ENCODE measurements at regions not wholly inside any gene's neighbourhood (a gene's known extent, or its start where the extent isn't known, plus 50 kb on each side); places are given as distances from the start of the nearest gene placed in this dataset.

DNA sequence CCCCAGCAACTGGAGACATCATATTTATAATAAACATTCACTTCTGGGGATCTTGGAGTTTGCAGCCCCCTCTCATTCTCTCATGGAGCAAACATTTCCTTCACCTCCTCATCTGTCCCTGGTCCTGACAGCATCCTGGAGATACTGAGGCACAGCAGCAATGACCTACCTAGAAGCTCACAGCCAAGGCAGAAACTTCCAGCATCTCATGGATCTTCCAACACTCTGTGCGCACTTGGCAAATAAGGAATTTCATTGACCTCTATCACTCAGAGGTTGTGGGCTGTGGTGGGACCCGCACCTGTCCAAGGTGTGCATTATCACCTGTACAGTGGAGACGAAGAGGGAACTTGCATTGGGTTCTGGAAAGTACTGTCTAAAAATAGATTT lies 109.8 kb downstream of the GGTLC2 start (continued):
- no peak for TF ChIP-seq ZNF350 (tag by site-specific recombination; IDR thresholded peaks at IDR 0.05)

DNA sequence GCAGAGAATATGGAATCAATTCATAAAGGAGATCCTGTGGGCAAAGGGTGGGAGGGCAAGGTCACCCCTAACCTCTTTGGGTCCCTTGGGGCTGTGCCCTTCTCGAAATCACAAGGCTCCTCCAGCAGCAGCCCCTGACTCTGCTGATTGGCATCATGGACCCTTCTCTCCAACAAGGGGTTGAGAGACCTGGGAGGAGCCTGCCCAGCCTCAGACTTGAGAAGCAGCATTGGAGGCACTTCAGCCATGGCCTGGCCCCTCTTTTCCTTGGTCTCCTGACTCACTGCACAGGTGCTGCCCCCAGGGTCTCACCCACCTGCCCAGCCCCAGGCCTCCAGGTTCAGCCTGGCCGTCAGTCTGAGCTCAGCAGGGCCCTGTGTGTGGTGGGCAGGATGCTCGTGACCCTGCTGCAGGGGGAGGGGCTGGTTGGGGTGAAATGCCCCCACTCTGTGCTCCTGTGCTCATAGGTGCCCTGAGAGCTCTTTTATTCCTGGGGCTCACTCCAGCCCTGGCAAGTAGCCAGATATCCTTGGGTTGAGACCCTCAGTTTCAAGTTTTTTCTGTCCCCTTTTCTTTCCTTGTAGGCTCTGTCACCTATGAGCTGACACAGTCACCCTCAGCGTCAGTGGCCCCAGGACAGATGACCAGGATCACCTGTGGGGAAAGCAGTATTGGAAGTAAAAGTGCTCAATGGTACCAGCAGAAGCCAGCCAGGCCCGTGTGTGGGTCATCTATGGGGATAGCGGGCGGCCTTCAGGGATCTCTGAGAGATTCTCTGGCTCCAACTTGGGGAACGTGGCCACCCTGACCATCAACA lies 110.8 kb downstream of the GGTLC2 start:
- Histone ChIP-seq H3K36me3 (ENCODE audit: control insufficient read depth in 2 of 2, insufficient read depth in 1 of 2, low read length in 2 of 2) (no peaks in the 10 kb centered on the region), H3K4me3 (ENCODE audit: low read depth, low read length) (no peak overlapping the region), H3K4me1 (ENCODE audit: control insufficient read depth, insufficient read depth, low read length) (no peaks in the 10 kb centered on the region), H3K9me3 (ENCODE audit: control insufficient read depth, insufficient read depth, low read depth, low read length) (no peaks in the 10 kb centered on the region), H3K27ac (ENCODE audit: extremely low read depth, low read depth, low read length) (no peak overlapping the region)
- ChIA-PET CTCF (interaction anchor here (0.9 to 4.0 kb wide), 10 partner anchors 8 to 201 kb away, joined by 3 to 59 read pairs (median 6); no protein-coding TSS in a partner anchor), POLR2A (no interaction called here)
- TF ChIP-seq, protein P1, sequence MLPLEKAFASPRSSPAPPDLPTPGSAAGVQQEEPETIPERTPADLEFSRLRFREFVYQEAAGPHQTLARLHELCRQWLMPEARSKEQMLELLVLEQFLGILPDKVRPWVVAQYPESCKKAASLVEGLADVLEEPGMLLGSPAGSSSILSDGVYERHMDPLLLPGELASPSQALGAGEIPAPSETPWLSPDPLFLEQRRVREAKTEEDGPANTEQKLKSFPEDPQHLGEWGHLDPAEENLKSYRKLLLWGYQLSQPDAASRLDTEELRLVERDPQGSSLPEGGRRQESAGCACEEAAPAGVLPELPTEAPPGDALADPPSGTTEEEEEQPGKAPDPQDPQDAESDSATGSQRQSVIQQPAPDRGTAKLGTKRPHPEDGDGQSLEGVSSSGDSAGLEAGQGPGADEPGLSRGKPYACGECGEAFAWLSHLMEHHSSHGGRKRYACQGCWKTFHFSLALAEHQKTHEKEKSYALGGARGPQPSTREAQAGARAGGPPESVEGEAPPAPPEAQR (tag by site-specific recombination; IDR thresholded peaks at IDR 0.05): no peak
- TF ChIP-seq ZNF292 (tag by site-specific recombination; IDR thresholded peaks at IDR 0.05; ENCODE audit: borderline replicate concordance, low read depth) (no peak), ZNF24 (tag by site-specific recombination; IDR thresholded peaks at IDR 0.05) (no peak), AEBP2 (tag by site-specific recombination; IDR thresholded peaks at IDR 0.05; ENCODE audit: borderline replicate concordance) (no peak), ZNF26 (tag by site-specific recombination; IDR thresholded peaks at IDR 0.05) (no peak), MEIS1 (CRISPR knock-in tag; IDR thresholded peaks at IDR 0.05; ENCODE audit: borderline replicate concordance) (no peak)
- TF ChIP-seq, protein P2, sequence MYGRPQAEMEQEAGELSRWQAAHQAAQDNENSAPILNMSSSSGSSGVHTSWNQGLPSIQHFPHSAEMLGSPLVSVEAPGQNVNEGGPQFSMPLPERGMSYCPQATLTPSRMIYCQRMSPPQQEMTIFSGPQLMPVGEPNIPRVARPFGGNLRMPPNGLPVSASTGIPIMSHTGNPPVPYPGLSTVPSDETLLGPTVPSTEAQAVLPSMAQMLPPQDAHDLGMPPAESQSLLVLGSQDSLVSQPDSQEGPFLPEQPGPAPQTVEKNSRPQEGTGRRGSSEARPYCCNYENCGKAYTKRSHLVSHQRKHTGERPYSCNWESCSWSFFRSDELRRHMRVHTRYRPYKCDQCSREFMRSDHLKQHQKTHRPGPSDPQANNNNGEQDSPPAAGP (tag by site-specific recombination; IDR thresholded peaks at IDR 0.05): no peak

GRCh38 chr22:22755778-22756100 lies 111.3 kb downstream of the GGTLC2 start:
- no peaks in the 10 kb centered on the region for H3K9me3 ChIP-seq (ENCODE audit: control insufficient read depth, insufficient read depth, low read depth, low read length)
- ChIA-PET CTCF (interaction anchor here (0.5 to 2.5 kb wide), 8 partner anchors 9 to 399 kb away, joined by 3 to 26 read pairs (median 4); no protein-coding TSS in a partner anchor), POLR2A (no interaction called here)
- H3K4me1 ChIP-seq (ENCODE audit: control insufficient read depth, insufficient read depth, low read length): no peaks in the 10 kb centered on the region
- no peak overlapping the region for H3K27ac ChIP-seq (ENCODE audit: extremely low read depth, low read depth, low read length)
- no peak overlapping the region for H3K4me3 ChIP-seq (ENCODE audit: low read depth, low read length)
- H3K36me3 ChIP-seq (ENCODE audit: control insufficient read depth in 2 of 2, insufficient read depth in 1 of 2, low read length in 2 of 2): no peaks in the 10 kb centered on the region
- TF ChIP-seq ZNF23 (tag by site-specific recombination; IDR thresholded peaks at IDR 0.05; ENCODE audit: borderline replicate concordance): no peak
- TF ChIP-seq ZFP3 (tag by site-specific recombination; IDR thresholded peaks at IDR 0.05; ENCODE audit: low read depth): no peak
- no peak for TF ChIP-seq REPIN1 (tag by site-specific recombination; IDR thresholded peaks at IDR 0.05; ENCODE audit: low read depth)
- TF ChIP-seq ZFP37 (tag by site-specific recombination; IDR thresholded peaks at IDR 0.05): no peak
- TF ChIP-seq ZNF792 (tag by site-specific recombination; IDR thresholded peaks at IDR 0.05): no peak
- TF ChIP-seq GLI4 (tag by site-specific recombination; IDR thresholded peaks at IDR 0.05): no peak
- no peak for TF ChIP-seq ZBTB11 (tag by site-specific recombination; conservative IDR thresholded peaks at IDR 0.05; ENCODE audit: low read depth)
- TF ChIP-seq ZNF416 (tag by site-specific recombination; IDR thresholded peaks at IDR 0.05): no peak
- TF ChIP-seq OVOL3 (tag by site-specific recombination; IDR thresholded peaks at IDR 0.05): no peak
- no peak for TF ChIP-seq ZNF560 (tag by site-specific recombination; IDR thresholded peaks at IDR 0.05; ENCODE audit: borderline replicate concordance)
- TF ChIP-seq, protein P3, sequence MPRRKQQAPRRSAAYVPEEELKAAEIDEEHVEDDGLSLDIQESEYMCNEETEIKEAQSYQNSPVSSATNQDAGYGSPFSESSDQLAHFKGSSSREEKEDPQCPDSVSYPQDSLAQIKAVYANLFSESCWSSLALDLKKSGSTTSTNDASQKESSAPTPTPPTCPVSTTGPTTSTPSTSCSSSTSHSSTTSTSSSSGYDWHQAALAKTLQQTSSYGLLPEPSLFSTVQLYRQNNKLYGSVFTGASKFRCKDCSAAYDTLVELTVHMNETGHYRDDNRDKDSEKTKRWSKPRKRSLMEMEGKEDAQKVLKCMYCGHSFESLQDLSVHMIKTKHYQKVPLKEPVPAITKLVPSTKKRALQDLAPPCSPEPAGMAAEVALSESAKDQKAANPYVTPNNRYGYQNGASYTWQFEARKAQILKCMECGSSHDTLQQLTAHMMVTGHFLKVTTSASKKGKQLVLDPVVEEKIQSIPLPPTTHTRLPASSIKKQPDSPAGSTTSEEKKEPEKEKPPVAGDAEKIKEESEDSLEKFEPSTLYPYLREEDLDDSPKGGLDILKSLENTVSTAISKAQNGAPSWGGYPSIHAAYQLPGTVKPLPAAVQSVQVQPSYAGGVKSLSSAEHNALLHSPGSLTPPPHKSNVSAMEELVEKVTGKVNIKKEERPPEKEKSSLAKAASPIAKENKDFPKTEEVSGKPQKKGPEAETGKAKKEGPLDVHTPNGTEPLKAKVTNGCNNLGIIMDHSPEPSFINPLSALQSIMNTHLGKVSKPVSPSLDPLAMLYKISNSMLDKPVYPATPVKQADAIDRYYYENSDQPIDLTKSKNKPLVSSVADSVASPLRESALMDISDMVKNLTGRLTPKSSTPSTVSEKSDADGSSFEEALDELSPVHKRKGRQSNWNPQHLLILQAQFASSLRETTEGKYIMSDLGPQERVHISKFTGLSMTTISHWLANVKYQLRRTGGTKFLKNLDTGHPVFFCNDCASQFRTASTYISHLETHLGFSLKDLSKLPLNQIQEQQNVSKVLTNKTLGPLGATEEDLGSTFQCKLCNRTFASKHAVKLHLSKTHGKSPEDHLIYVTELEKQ (tag by site-specific recombination; IDR thresholded peaks at IDR 0.05; ENCODE audit: borderline replicate concordance): no peak

Measured in HEK293 (cell line).